ENCODE measurements at regions not wholly inside any gene's neighbourhood (a gene's known extent, or its start where the extent isn't known, plus 50 kb on each side); places are given as distances from the start of the nearest gene placed in this dataset.

DNA sequence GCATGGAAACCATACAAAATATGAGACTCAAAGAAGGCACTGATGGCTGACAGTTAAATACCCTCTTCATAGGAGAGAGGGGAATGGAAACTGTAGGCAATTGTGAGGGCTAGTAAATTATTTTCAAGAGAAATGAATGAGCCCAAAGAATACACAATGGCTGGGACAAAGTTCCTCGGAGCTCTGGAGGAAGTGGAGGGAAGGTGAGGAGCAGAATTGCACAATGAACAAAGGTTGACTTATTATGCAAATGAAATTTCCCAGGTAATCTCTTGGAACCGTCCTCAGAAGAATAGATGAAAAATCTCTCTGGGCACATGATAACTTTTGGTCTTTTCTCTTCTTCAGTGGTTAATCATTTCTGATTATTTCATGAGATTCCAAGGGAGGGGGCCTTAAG, 202.6 kb upstream of the VCX start:
- TF ChIP-seq, protein P1, sequence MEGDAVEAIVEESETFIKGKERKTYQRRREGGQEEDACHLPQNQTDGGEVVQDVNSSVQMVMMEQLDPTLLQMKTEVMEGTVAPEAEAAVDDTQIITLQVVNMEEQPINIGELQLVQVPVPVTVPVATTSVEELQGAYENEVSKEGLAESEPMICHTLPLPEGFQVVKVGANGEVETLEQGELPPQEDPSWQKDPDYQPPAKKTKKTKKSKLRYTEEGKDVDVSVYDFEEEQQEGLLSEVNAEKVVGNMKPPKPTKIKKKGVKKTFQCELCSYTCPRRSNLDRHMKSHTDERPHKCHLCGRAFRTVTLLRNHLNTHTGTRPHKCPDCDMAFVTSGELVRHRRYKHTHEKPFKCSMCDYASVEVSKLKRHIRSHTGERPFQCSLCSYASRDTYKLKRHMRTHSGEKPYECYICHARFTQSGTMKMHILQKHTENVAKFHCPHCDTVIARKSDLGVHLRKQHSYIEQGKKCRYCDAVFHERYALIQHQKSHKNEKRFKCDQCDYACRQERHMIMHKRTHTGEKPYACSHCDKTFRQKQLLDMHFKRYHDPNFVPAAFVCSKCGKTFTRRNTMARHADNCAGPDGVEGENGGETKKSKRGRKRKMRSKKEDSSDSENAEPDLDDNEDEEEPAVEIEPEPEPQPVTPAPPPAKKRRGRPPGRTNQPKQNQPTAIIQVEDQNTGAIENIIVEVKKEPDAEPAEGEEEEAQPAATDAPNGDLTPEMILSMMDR (IDR thresholded peaks at IDR 0.05): no peak
- TF ChIP-seq POLR2A (IDR thresholded peaks at IDR 0.05): no peak
